ENCODE measurements at regions not wholly inside any gene's neighbourhood (a gene's known extent, or its start where the extent isn't known, plus 50 kb on each side); places are given as distances from the start of the nearest gene placed in this dataset.

GRCh38 chr4:152138451-152138850, 377.6 kb upstream of the GATB start:
- TF ChIP-seq CTCF (IDR thresholded peaks at IDR 0.05; ENCODE audit: insufficient read depth in 1 of 2, low read depth in 1 of 2, low read length in 1 of 2, severe bottlenecking in 1 of 2, unreplicated experiment in 1 of 2), result no peak
- Histone ChIP-seq H3K36me3 (ENCODE audit: control insufficient read depth, insufficient read depth, low read length) (no peaks in the 10 kb centered on the region), H3K4me3 (ENCODE audit: low read depth, low read length) (no peak overlapping the region), H3K4me1 (no peaks in the 10 kb centered on the region), H3K27me3 (replicated peaks; ENCODE audit: control insufficient read depth, insufficient read depth, low read length) (no peaks in the 10 kb centered on the region), H3K9me3 (no peaks in the 10 kb centered on the region)
- Mint-ChIP-seq H3K4me1 (ENCODE audit: low read depth, unreplicated experiment) (no peaks in the 10 kb centered on the region), H3K27ac (ENCODE audit: unreplicated experiment) (no peak overlapping the region), H3K36me3 (ENCODE audit: insufficient read depth, unreplicated experiment) (no peaks in the 10 kb centered on the region), H3K4me3 (ENCODE audit: unreplicated experiment) (no peak overlapping the region), H3K9me3 (ENCODE audit: unreplicated experiment) (no peaks in the 10 kb centered on the region), H3K27me3 (ENCODE audit: insufficient read depth, unreplicated experiment) (no peaks in the 10 kb centered on the region)
- BruUV-seq (replicated peaks), result no TSS peak
- no peak for DNase-seq
- intact Hi-C loops (cut with micrococcal nuclease; ENCODE audit: unreplicated experiment), result no loop called here
- CTCF ChIA-PET, result interaction anchor here (0.7 kb wide), 1 partner anchor 568 kb away, joined by 3 read pairs; no protein-coding TSS in a partner anchor
- POLR2A ChIA-PET, result no interaction called here

GRCh38 chr4:152132776-152133175, 372.0 kb upstream of the GATB start:
- no peaks in the 10 kb centered on the region for H3K4me1 Mint-ChIP-seq (ENCODE audit: low read depth, unreplicated experiment)
- no peak for TF ChIP-seq CTCF (IDR thresholded peaks at IDR 0.05; ENCODE audit: insufficient read depth in 1 of 2, low read depth in 1 of 2, low read length in 1 of 2, severe bottlenecking in 1 of 2, unreplicated experiment in 1 of 2)

GRCh38 chr4:152128356-152128755, 367.5 kb upstream of the GATB start:
- Histone ChIP-seq H3K4me1 (no peaks in the 10 kb centered on the region), H3K27me3 (replicated peaks; ENCODE audit: control insufficient read depth, insufficient read depth, low read length) (no peaks in the 10 kb centered on the region), H3K4me3 (ENCODE audit: low read depth, low read length) (no peak overlapping the region), H3K9me3 (no peaks in the 10 kb centered on the region), H3K36me3 (ENCODE audit: control insufficient read depth, insufficient read depth, low read length) (no peaks in the 10 kb centered on the region)
- peaks cover 3% of the 10 kb centered on the region for H3K27me3 Mint-ChIP-seq (ENCODE audit: insufficient read depth, unreplicated experiment)
- H3K27ac Mint-ChIP-seq (ENCODE audit: unreplicated experiment), result no peak overlapping the region
- no peak for DNase-seq
- H3K36me3 Mint-ChIP-seq (ENCODE audit: insufficient read depth, unreplicated experiment), result no peaks in the 10 kb centered on the region
- no peak overlapping the region for H3K4me3 Mint-ChIP-seq (ENCODE audit: unreplicated experiment)
- H3K9me3 Mint-ChIP-seq (ENCODE audit: unreplicated experiment), result peaks cover 18% of the 10 kb centered on the region
- intact Hi-C loops (cut with micrococcal nuclease; ENCODE audit: unreplicated experiment), result no loop called here
- BruUV-seq (replicated peaks), result no TSS peak
- ChIA-PET POLR2A (no interaction called here), CTCF (no interaction called here)
- no peak for TF ChIP-seq CTCF (IDR thresholded peaks at IDR 0.05; ENCODE audit: insufficient read depth in 1 of 2, low read depth in 1 of 2, low read length in 1 of 2, severe bottlenecking in 1 of 2, unreplicated experiment in 1 of 2)
- H3K4me1 Mint-ChIP-seq (ENCODE audit: low read depth, unreplicated experiment), result no peaks in the 10 kb centered on the region

More at GRCh38 chr4:152132776-152133175, 372.0 kb upstream of the GATB start:
- Mint-ChIP-seq H3K4me3 (ENCODE audit: unreplicated experiment) (no peak overlapping the region), H3K36me3 (ENCODE audit: insufficient read depth, unreplicated experiment) (no peaks in the 10 kb centered on the region), H3K9me3 (ENCODE audit: unreplicated experiment) (no peaks in the 10 kb centered on the region), H3K27ac (ENCODE audit: unreplicated experiment) (no peak overlapping the region), H3K27me3 (ENCODE audit: insufficient read depth, unreplicated experiment) (no peaks in the 10 kb centered on the region)
- H3K4me3 ChIP-seq (ENCODE audit: low read depth, low read length), result no peak overlapping the region
- no TSS peak for BruUV-seq (replicated peaks)
- H3K4me1 ChIP-seq, result no peaks in the 10 kb centered on the region
- H3K27me3 ChIP-seq (replicated peaks; ENCODE audit: control insufficient read depth, insufficient read depth, low read length), result no peaks in the 10 kb centered on the region
- ChIA-PET POLR2A (no interaction called here), CTCF (no interaction called here)
- no peaks in the 10 kb centered on the region for H3K9me3 ChIP-seq
- DNase-seq, result no peak
- intact Hi-C loops (cut with micrococcal nuclease; ENCODE audit: unreplicated experiment), result no loop called here
- no peaks in the 10 kb centered on the region for H3K36me3 ChIP-seq (ENCODE audit: control insufficient read depth, insufficient read depth, low read length)

Data from Caco-2 (cell line).